Activated CD4-positive, alpha-beta T cell treated with anti-CD3 and anti-CD28 coated beads, Interleukin-2, amount 50 U/mL, for 24 hours (primary cell): ENCODE measurements at regions not wholly inside any gene's neighbourhood (a gene's known extent, or its start where the extent isn't known, plus 50 kb on each side); places are given as distances from the start of the nearest gene placed in this dataset.
"Not testable (repeated sequence)": the region's sequence is repeated elsewhere in the genome, so short reads cannot be mapped to it uniquely, and the experiment has no call there.

Experiments
- DNase-seq, 2 donors: peaks; one replicate each; pipeline ENCODE4 v3.0.0-alpha.2; 2020; ENCODE audit warnings: low read depth in 1 of 2, low spot score in 1 of 2

GRCh38 chr5:158606233-158606632 lies 493.5 kb downstream of the EBF1 start:
- no peak for DNase-seq

GRCh38 chr5:158602981-158603380 lies 496.7 kb downstream of the EBF1 start:
- DNase-seq, result no peak

- no peak for DNase-seq
Observed at GRCh38 chr5:158601118-158601517, 498.6 kb downstream of the EBF1 start.

GRCh38 chr5:158600679-158601078 lies 499.0 kb downstream of the EBF1 start:
- DNase-seq, result no peak

GRCh38 chr5:158599157-158599556 lies 500.6 kb downstream of the EBF1 start:
- no peak for DNase-seq

- DNase-seq, result no peak
Observed at GRCh38 chr5:158594595-158595242, 505.0 kb downstream of the EBF1 start.

- no peak for DNase-seq
Observed at GRCh38 chr5:158593925-158594324, 505.8 kb downstream of the EBF1 start.

- DNase-seq, result no peak
Observed at GRCh38 chr5:158591301-158591863, 508.3 kb downstream of the EBF1 start.

GRCh38 chr5:158590746-158591300 lies 508.9 kb downstream of the EBF1 start:
- DNase-seq, result no peak

- no peak for DNase-seq
Observed at GRCh38 chr5:158589939-158590338, 509.8 kb downstream of the EBF1 start.

- DNase-seq, result no peak
Observed at GRCh38 chr5:158588617-158589016, 511.1 kb downstream of the EBF1 start.

GRCh38 chr5:158586054-158586453 lies 513.7 kb downstream of the EBF1 start:
- no peak for DNase-seq

GRCh38 chr5:158582669-158583068 lies 517.0 kb downstream of the EBF1 start:
- not testable (repeated sequence) for DNase-seq

GRCh38 chr5:158573829-158574228 lies 525.9 kb downstream of the EBF1 start:
- no peak for DNase-seq

- no peak for DNase-seq
Observed at GRCh38 chr5:158570502-158570901, 529.2 kb downstream of the EBF1 start.

GRCh38 chr5:158569534-158569933 lies 530.2 kb downstream of the EBF1 start:
- DNase-seq, result no peak

- no peak for DNase-seq
Observed at GRCh38 chr5:158565017-158565789, 534.5 kb downstream of the EBF1 start.

- DNase-seq, result no peak
Observed at GRCh38 chr5:158563760-158564390, 535.8 kb downstream of the EBF1 start.

GRCh38 chr5:158561562-158562190 lies 538.0 kb downstream of the EBF1 start:
- no peak for DNase-seq

GRCh38 chr5:158560170-158560569 lies 539.5 kb downstream of the EBF1 start:
- DNase-seq, result no peak

GRCh38 chr5:158559643-158560042 lies 540.1 kb downstream of the EBF1 start:
- no peak for DNase-seq
